Muscle of arm (tissue), 1 donor: ENCODE measurements at regions not wholly inside any gene's neighbourhood (a gene's known extent, or its start where the extent isn't known, plus 50 kb on each side); places are given as distances from the start of the nearest gene placed in this dataset.
"Not testable (repeated sequence)": the region's sequence is repeated elsewhere in the genome, so short reads cannot be mapped to it uniquely, and the experiment has no call there.

Source experiments
- DNase-seq: peaks from one replicate; pipeline ENCODE4 v3.0.0-alpha.2; 2013

- not testable (repeated sequence) for DNase-seq
Observed at GRCh38 chr1:206256935-206257334, 53.6 kb downstream of the SRGAP2 start.

GRCh38 chr1:206261473-206261872 lies 58.1 kb downstream of the SRGAP2 start:
- DNase-seq = not testable (repeated sequence)

GRCh38 chr1:206262424-206262823 lies 59.1 kb downstream of the SRGAP2 start:
- DNase-seq = not testable (repeated sequence)

GRCh38 chr1:206264916-206265315 lies 61.6 kb downstream of the SRGAP2 start:
- not testable (repeated sequence) for DNase-seq

- DNase-seq = not testable (repeated sequence)
Observed at GRCh38 chr1:206271153-206271552, 67.8 kb downstream of the SRGAP2 start.

GRCh38 chr1:206273104-206273503 lies 69.8 kb downstream of the SRGAP2 start:
- DNase-seq = not testable (repeated sequence)

- not testable (repeated sequence) for DNase-seq
Observed at GRCh38 chr1:206276143-206276542, 72.8 kb downstream of the SRGAP2 start.

- DNase-seq = not testable (repeated sequence)
Observed at GRCh38 chr1:206278683-206279082, 75.3 kb downstream of the SRGAP2 start.

- DNase-seq = not testable (repeated sequence)
Observed at GRCh38 chr1:206280683-206281082, 77.3 kb downstream of the SRGAP2 start.

GRCh38 chr1:206281912-206282654 lies 78.7 kb downstream of the SRGAP2 start:
- not testable (repeated sequence) for DNase-seq

GRCh38 chr1:206285024-206285960 lies 82.0 kb downstream of the SRGAP2 start:
- not testable (repeated sequence) for DNase-seq

GRCh38 chr1:206287759-206288158 lies 84.4 kb downstream of the SRGAP2 start:
- DNase-seq = not testable (repeated sequence)

GRCh38 chr1:206288453-206288852 lies 85.1 kb downstream of the SRGAP2 start:
- not testable (repeated sequence) for DNase-seq

- not testable (repeated sequence) for DNase-seq
Observed at GRCh38 chr1:206297145-206298031, 94.0 kb downstream of the SRGAP2 start.

- not testable (repeated sequence) for DNase-seq
Observed at GRCh38 chr1:206298032-206298392, 94.7 kb downstream of the SRGAP2 start.

GRCh38 chr1:206299181-206299791 lies 95.9 kb downstream of the SRGAP2 start:
- DNase-seq = not testable (repeated sequence)

GRCh38 chr1:206299942-206300341 lies 96.6 kb downstream of the SRGAP2 start:
- DNase-seq = not testable (repeated sequence)

GRCh38 chr1:206302056-206302455 lies 98.7 kb downstream of the SRGAP2 start:
- not testable (repeated sequence) for DNase-seq

- not testable (repeated sequence) for DNase-seq
Observed at GRCh38 chr1:206307442-206307841, 104.1 kb downstream of the SRGAP2 start.

- DNase-seq = not testable (repeated sequence)
Observed at GRCh38 chr1:206310948-206311347, 107.6 kb downstream of the SRGAP2 start.
